ENCODE measurements at regions not wholly inside any gene's neighbourhood (a gene's known extent, or its start where the extent isn't known, plus 50 kb on each side); places are given as distances from the start of the nearest gene placed in this dataset.
A peak's percentile ranks its signal among the peaks of the same experiment; 100 is the strongest.

DNA sequence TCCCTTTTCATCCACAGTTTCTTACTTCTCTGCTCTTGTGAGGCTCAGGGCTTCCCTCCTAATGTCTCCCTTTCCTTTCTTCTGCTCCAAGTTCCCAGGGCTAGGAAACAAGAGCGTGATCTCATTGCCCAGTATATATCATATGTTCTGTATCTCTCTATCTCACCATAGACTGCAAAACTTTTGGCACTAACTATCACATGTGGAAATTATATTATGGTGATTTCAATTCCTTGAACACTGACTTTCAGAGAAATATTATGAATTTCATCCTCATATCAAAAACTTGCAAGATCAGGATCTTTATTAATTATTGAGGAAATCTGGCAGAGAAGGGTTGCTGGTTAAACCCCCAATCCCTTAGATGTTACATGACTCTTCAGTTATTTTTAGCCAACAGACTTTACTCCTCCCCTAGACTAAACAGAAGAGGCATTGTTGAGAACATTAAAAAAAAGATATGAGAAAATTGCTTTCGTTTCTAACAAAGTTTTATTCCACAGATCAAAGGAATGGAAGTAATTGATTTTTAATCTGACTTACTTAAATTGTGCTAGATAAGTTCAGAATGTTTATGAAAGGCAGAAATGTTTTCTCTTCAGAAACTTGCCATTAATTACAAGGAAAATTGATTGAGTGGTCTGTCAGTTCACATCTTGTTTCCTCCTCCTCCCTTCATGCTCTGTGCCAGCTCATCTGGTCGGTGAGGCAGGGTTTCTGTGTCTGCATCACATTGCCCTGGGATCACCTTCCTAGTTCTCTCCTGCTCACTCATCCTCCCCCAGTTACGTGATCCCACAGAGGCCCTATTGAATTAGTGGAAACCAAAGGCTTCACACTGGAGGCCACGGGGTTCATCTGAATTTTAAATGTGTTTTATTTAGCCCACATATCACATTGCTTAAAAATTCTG is 378.5 kb downstream of the LMO7 start:
- Histone ChIP-seq H3K9me3 (ENCODE audit: control insufficient read depth in 2 of 3, insufficient read depth in 1 of 3, low read length in 3 of 3) (no peaks in the 10 kb centered on the region), H3K4me3 (ENCODE audit: low read length in 3 of 3) (no peak overlapping the region), H3K4me1 (ENCODE audit: control insufficient read depth in 2 of 3, insufficient read depth in 2 of 3, low read depth in 1 of 3, low read length in 3 of 3) (no peaks in the 10 kb centered on the region), H3K36me3 (ENCODE audit: control insufficient read depth in 2 of 3, insufficient read depth in 3 of 3, low read length in 3 of 3) (no peaks in the 10 kb centered on the region), H3K27me3 (ENCODE audit: control insufficient read depth, insufficient read depth, low read length) (no peaks in the 10 kb centered on the region), H3K9ac (ENCODE audit: low read length in 3 of 3) (no peak overlapping the region), H3K27ac (ENCODE audit: low read depth in 2 of 2, low read length in 2 of 2) (no peak overlapping the region)
- DNase-seq (peak in 4 of 5 donors; percentile 47 to 74 (median 70)), FAIRE-seq (no peak)
- TF ChIP-seq, protein P1, sequence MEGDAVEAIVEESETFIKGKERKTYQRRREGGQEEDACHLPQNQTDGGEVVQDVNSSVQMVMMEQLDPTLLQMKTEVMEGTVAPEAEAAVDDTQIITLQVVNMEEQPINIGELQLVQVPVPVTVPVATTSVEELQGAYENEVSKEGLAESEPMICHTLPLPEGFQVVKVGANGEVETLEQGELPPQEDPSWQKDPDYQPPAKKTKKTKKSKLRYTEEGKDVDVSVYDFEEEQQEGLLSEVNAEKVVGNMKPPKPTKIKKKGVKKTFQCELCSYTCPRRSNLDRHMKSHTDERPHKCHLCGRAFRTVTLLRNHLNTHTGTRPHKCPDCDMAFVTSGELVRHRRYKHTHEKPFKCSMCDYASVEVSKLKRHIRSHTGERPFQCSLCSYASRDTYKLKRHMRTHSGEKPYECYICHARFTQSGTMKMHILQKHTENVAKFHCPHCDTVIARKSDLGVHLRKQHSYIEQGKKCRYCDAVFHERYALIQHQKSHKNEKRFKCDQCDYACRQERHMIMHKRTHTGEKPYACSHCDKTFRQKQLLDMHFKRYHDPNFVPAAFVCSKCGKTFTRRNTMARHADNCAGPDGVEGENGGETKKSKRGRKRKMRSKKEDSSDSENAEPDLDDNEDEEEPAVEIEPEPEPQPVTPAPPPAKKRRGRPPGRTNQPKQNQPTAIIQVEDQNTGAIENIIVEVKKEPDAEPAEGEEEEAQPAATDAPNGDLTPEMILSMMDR (IDR thresholded peaks at IDR 0.05; ENCODE audit: borderline replicate concordance, extremely low read depth, insufficient read depth): no peak
- intact Hi-C loops (cut with DNase I): no loop called here

DNA sequence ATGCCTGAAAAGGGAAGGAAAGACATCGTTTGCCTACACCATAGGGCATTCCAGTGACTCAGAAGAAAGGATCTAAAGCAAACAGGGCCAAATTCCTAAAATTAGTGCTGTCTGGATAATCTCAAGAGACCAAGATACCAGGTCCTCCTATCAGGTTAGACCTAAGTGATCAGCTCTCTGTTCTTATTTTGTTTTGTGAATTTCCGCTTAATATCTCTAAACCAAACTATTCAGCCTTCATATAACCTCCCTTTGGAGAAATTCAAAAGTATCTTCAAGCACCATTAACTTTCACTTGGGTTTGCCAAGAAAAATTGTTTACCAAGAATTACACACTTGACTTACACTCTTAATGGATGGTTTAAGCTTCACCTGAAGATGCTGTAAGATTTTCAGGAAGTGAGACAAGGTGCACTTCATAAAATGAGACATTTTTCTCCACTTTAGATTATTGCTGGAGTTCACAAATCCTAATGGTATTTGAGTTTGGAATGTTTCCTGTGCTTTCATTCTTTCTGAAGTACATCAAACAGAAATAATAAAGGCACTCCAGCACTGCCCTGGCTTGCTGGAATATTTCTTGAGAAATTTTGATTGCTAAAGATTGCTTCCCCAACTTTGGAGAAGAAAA is 376.1 kb downstream of the LMO7 start:
- TF ChIP-seq, protein P1 (IDR thresholded peaks at IDR 0.05; ENCODE audit: borderline replicate concordance, extremely low read depth, insufficient read depth): no peak
- intact Hi-C loops (cut with DNase I): no loop called here
- no peaks in the 10 kb centered on the region for H3K9me3 ChIP-seq (ENCODE audit: control insufficient read depth in 2 of 3, insufficient read depth in 1 of 3, low read length in 3 of 3)
- no peaks in the 10 kb centered on the region for H3K4me1 ChIP-seq (ENCODE audit: control insufficient read depth in 2 of 3, insufficient read depth in 2 of 3, low read depth in 1 of 3, low read length in 3 of 3)
- H3K27ac ChIP-seq (ENCODE audit: low read depth in 2 of 2, low read length in 2 of 2): no peak overlapping the region
- H3K27me3 ChIP-seq (ENCODE audit: control insufficient read depth, insufficient read depth, low read length): no peaks in the 10 kb centered on the region
- no peak overlapping the region for H3K9ac ChIP-seq (ENCODE audit: low read length in 3 of 3)
- no peaks in the 10 kb centered on the region for H3K36me3 ChIP-seq (ENCODE audit: control insufficient read depth in 2 of 3, insufficient read depth in 3 of 3, low read length in 3 of 3)
- DNase-seq (peak in 2 of 5 donors; percentile 34 to 52), FAIRE-seq (no peak)
- no peak overlapping the region for H3K4me3 ChIP-seq (ENCODE audit: low read length in 3 of 3)

DNA sequence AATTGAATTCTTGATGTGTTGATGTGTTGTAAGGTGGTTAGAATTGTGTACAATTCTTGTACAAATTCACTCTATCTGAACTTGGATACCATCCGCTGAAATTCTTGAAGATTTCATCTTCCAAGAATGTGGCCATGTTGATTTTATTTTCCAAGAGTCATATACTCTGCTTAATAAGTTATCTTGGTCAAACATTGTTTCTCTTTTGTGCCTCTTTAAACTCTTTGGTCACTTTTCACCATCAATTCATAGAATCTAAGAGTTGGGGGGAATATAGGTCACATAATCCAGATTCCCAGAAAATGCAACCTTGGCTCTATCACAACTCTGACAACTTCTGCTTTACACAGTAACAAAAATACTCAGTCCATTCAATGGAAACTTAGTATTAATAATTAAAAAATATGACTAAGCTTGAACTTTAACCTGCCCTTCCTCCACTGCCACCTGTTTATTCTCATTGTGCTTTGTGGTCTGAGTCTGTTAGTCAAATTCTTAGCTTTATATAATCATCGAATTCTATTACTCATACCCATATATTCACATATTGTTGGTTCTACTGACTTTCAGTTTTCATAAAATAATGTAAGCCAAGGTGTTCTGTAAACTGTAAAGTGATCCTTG is 373.2 kb downstream of the LMO7 start:
- intact Hi-C loops (cut with DNase I): no loop called here
- TF ChIP-seq, protein P1 (IDR thresholded peaks at IDR 0.05; ENCODE audit: borderline replicate concordance, extremely low read depth, insufficient read depth): no peak
- FAIRE-seq (no peak), DNase-seq (no peak)
- no peak overlapping the region for H3K27ac ChIP-seq (ENCODE audit: low read depth in 2 of 2, low read length in 2 of 2)
- H3K4me1 ChIP-seq (ENCODE audit: control insufficient read depth in 2 of 3, insufficient read depth in 2 of 3, low read depth in 1 of 3, low read length in 3 of 3): no peaks in the 10 kb centered on the region
- H3K4me3 ChIP-seq (ENCODE audit: low read length in 3 of 3): no peak overlapping the region
- no peaks in the 10 kb centered on the region for H3K27me3 ChIP-seq (ENCODE audit: control insufficient read depth, insufficient read depth, low read length)
- H3K9me3 ChIP-seq (ENCODE audit: control insufficient read depth in 2 of 3, insufficient read depth in 1 of 3, low read length in 3 of 3): no peaks in the 10 kb centered on the region
- H3K36me3 ChIP-seq (ENCODE audit: control insufficient read depth in 2 of 3, insufficient read depth in 3 of 3, low read length in 3 of 3): no peaks in the 10 kb centered on the region
- H3K9ac ChIP-seq (ENCODE audit: low read length in 3 of 3): no peak overlapping the region

Data from kidney (tissue), 13 donors.